Caco-2 (cell line): ENCODE measurements at regions not wholly inside any gene's neighbourhood (a gene's known extent, or its start where the extent isn't known, plus 50 kb on each side); places are given as distances from the start of the nearest gene placed in this dataset.

Source experiments
- BruUV-seq: library from RNA; stranded (reverse); fragments of 400-500 nt; replicated peaks from 2 replicates; lab custom pipeline; 2021; lab: Mats Ljungman, UMichigan
- CTCF ChIA-PET: fragments of 300-600 bp; sonication (Branson Sonifier 250); formaldehyde crosslinking; loops from one replicate; lab custom pipeline; 2022; ENCODE audit warnings: antibody characterized with exemption; lab: Charles Lee
- POLR2A ChIA-PET: fragments of 300-600 bp; sonication (Branson Sonifier 250); formaldehyde crosslinking; loops from one replicate; lab custom pipeline; 2022; ENCODE audit warnings: antibody characterized with exemption; lab: Charles Lee
- DNase-seq, 2 experiments: peaks; one replicate each; pipeline versions ENCODE4 v3.0.0 to v3.0.0-alpha.2; 2020 to 2022
- H3K27me3 ChIP-seq: replicated peaks from 2 replicates; pipeline ENCODE4 v1.6.0; 2011; ENCODE audit warnings: low read length; ENCODE audit not compliant: control insufficient read depth, insufficient read depth
- H3K36me3 ChIP-seq: 2 replicates; pipeline ENCODE4 v1.5.1; 2011; ENCODE audit warnings: low read length; ENCODE audit not compliant: control insufficient read depth, insufficient read depth
- H3K4me1 ChIP-seq: fragments of 250-450 bp; sonication (Bioruptor Pico); 2 replicates; pipeline ENCODE4 v1.5.1; 2020; ENCODE audit warnings: mild to moderate bottlenecking
- H3K4me3 ChIP-seq: 2 replicates; pipeline ENCODE4 v1.5.1; 2011; ENCODE audit warnings: low read depth, mild to moderate bottlenecking, control low read depth, low read length
- H3K9me3 ChIP-seq: fragments of 250-450 bp; sonication (Bioruptor Pico); 2 replicates; pipeline ENCODE4 v1.5.1; 2020; ENCODE audit warnings: mild to moderate bottlenecking, moderate library complexity
- H3K27ac Mint-ChIP-seq: one replicate; pipeline ENCODE4 v1.8.0; 2022; ENCODE audit warnings: mixed read lengths; ENCODE audit not compliant: unreplicated experiment
- H3K27me3 Mint-ChIP-seq: one replicate; pipeline ENCODE4 v1.8.0; 2022; ENCODE audit warnings: mixed read lengths; ENCODE audit not compliant: insufficient read depth, unreplicated experiment
- H3K36me3 Mint-ChIP-seq: one replicate; pipeline ENCODE4 v1.8.0; 2022; ENCODE audit warnings: mild to moderate bottlenecking, mixed read lengths; ENCODE audit not compliant: insufficient read depth, unreplicated experiment
- H3K4me1 Mint-ChIP-seq: one replicate; pipeline ENCODE4 v1.8.0; 2022; ENCODE audit warnings: low read depth, mixed read lengths; ENCODE audit not compliant: unreplicated experiment
- H3K4me3 Mint-ChIP-seq: one replicate; pipeline ENCODE4 v1.8.0; 2022; ENCODE audit warnings: mild to moderate bottlenecking, moderate library complexity, mixed read lengths; ENCODE audit not compliant: unreplicated experiment
- H3K9me3 Mint-ChIP-seq: one replicate; pipeline ENCODE4 v1.8.0; 2022; ENCODE audit warnings: mixed read lengths; ENCODE audit not compliant: unreplicated experiment
- intact Hi-C: fragments of 100-400 bp; cut with micrococcal nuclease; formaldehyde crosslinking; loops from one replicate; pipeline ENCODE4 v1.10.0; 2022; ENCODE audit not compliant: unreplicated experiment
- TF ChIP-seq, protein P1 (sequence below), 2 experiments: fragments of 200-600 bp in 1 of 2; IDR thresholded peaks; 1 replicate in 1 of 2; 2 replicates in 1 of 2; pipeline versions ENCODE4 v1.5.1 to v1.8.0; 2011 to 2022; ENCODE audit warnings: antibody characterized with exemption in 1 of 2, control low read depth in 1 of 2, inconsistent platforms in 1 of 2, low read depth in 1 of 2, low read length in 1 of 2, mild to moderate bottlenecking in 1 of 2, moderate library complexity in 1 of 2; ENCODE audit not compliant: insufficient read depth in 1 of 2, severe bottlenecking in 1 of 2, unreplicated experiment in 1 of 2

DNA sequence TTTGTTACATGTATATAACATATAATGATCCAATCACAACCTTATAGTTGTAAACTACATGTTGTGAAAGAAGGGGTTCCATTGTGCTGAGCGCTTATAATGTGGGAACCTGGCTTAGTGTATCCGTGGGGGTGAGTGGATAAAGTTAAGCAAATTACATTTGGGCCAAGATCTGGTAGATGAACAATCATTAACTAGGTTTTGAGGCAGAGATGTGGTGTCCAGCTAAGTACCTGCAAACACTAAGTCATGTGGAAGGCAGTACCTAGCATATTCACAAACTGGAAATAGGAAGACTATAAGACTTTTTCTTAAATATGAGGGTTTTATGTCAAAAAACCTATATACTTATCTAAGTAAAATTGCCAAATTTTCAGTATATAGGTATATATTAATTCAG lies 167.2 kb upstream of the PDE4B start:
- no peak overlapping the region for H3K4me3 Mint-ChIP-seq
- TF ChIP-seq, protein P1, sequence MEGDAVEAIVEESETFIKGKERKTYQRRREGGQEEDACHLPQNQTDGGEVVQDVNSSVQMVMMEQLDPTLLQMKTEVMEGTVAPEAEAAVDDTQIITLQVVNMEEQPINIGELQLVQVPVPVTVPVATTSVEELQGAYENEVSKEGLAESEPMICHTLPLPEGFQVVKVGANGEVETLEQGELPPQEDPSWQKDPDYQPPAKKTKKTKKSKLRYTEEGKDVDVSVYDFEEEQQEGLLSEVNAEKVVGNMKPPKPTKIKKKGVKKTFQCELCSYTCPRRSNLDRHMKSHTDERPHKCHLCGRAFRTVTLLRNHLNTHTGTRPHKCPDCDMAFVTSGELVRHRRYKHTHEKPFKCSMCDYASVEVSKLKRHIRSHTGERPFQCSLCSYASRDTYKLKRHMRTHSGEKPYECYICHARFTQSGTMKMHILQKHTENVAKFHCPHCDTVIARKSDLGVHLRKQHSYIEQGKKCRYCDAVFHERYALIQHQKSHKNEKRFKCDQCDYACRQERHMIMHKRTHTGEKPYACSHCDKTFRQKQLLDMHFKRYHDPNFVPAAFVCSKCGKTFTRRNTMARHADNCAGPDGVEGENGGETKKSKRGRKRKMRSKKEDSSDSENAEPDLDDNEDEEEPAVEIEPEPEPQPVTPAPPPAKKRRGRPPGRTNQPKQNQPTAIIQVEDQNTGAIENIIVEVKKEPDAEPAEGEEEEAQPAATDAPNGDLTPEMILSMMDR (IDR thresholded peaks at IDR 0.05; ENCODE audit: insufficient read depth in 1 of 2, low read depth in 1 of 2, low read length in 1 of 2, severe bottlenecking in 1 of 2, unreplicated experiment in 1 of 2), result no peak
- H3K9me3 ChIP-seq, result no peaks in the 10 kb centered on the region
- BruUV-seq, result no TSS peak
- no peaks in the 10 kb centered on the region for H3K27me3 Mint-ChIP-seq
- no peak overlapping the region for H3K27ac Mint-ChIP-seq
- H3K4me1 ChIP-seq, result peaks cover 17% of the 10 kb centered on the region
- no peaks in the 10 kb centered on the region for H3K9me3 Mint-ChIP-seq
- intact Hi-C loops, result no loop called here
- no peak overlapping the region for H3K4me3 ChIP-seq
- peak in 1 of 2 experiments; percentile 1 for DNase-seq
- CTCF ChIA-PET, result no interaction called here
- H3K4me1 Mint-ChIP-seq, result peaks cover 32% of the 10 kb centered on the region
- no peaks in the 10 kb centered on the region for H3K36me3 ChIP-seq
- no peaks in the 10 kb centered on the region for H3K27me3 ChIP-seq
- POLR2A ChIA-PET, result no interaction called here
- H3K36me3 Mint-ChIP-seq, result peaks cover 5% of the 10 kb centered on the region

DNA sequence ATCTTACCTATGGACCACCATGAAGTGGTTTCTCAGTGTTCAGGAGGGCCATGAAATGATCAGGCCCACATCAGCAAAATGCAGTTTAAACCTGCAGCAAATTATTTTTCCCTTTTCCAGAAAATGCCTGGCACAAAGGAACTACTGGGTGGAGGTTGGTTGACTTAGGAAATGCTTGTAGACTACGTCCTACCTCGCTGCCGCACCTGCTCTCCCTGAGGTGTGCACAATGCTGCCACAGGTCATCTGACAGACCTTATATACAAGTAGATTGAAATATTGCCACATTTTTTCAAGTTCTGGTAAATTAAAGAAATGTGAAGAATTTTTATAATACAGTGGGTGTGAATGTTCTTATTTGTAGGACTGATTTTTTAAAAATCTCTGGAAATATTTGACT lies 166.7 kb upstream of the PDE4B start:
- H3K36me3 Mint-ChIP-seq, result peaks cover 5% of the 10 kb centered on the region
- Histone ChIP-seq H3K4me1 (peaks cover 16% of the 10 kb centered on the region), H3K9me3 (no peaks in the 10 kb centered on the region), H3K36me3 (no peaks in the 10 kb centered on the region), H3K4me3 (no peak overlapping the region), H3K27me3 (no peaks in the 10 kb centered on the region)
- TF ChIP-seq, protein P1 (IDR thresholded peaks at IDR 0.05; ENCODE audit: insufficient read depth in 1 of 2, low read depth in 1 of 2, low read length in 1 of 2, severe bottlenecking in 1 of 2, unreplicated experiment in 1 of 2), result no peak
- H3K27ac Mint-ChIP-seq, result no peak overlapping the region
- ChIA-PET CTCF (no interaction called here), POLR2A (no interaction called here)
- no TSS peak for BruUV-seq
- intact Hi-C loops, result no loop called here
- no peak for DNase-seq
- H3K27me3 Mint-ChIP-seq, result no peaks in the 10 kb centered on the region
- peaks cover 37% of the 10 kb centered on the region for H3K4me1 Mint-ChIP-seq
- no peak overlapping the region for H3K4me3 Mint-ChIP-seq
- H3K9me3 Mint-ChIP-seq, result no peaks in the 10 kb centered on the region

DNA sequence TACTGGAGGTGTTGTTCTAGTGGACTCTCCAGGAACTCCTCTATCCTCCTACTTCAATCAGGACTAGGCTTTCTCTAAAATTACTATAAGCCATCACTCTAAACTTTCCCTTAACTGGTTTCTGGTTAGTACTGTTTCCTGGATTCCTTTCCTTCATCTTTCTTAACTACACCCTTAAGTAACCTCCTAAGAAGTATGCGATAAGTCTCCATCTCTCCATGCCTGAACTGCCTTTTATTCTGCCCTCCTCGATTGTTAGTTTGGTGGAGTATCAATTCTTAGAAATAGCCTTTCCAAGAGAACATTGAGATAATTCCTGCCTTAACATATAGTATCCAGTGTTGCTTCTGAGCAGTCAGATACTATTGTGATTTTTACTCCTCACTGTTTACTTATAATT lies 162.9 kb upstream of the PDE4B start:
- POLR2A ChIA-PET, result no interaction called here
- intact Hi-C loops, result no loop called here
- CTCF ChIA-PET, result no interaction called here
- DNase-seq, result no peak
- Mint-ChIP-seq H3K27ac (no peak overlapping the region), H3K9me3 (no peaks in the 10 kb centered on the region), H3K27me3 (no peaks in the 10 kb centered on the region), H3K4me1 (peaks cover 33% of the 10 kb centered on the region), H3K4me3 (no peak overlapping the region), H3K36me3 (no peaks in the 10 kb centered on the region)
- Histone ChIP-seq H3K36me3 (no peaks in the 10 kb centered on the region), H3K9me3 (no peaks in the 10 kb centered on the region), H3K27me3 (no peaks in the 10 kb centered on the region), H3K4me3 (no peak overlapping the region), H3K4me1 (no peaks in the 10 kb centered on the region; the same call in 1 of the 2 replicates)
- no TSS peak for BruUV-seq
- TF ChIP-seq, protein P1 (IDR thresholded peaks at IDR 0.05; ENCODE audit: insufficient read depth in 1 of 2, low read depth in 1 of 2, low read length in 1 of 2, severe bottlenecking in 1 of 2, unreplicated experiment in 1 of 2), result no peak
